ENCODE measurements at regions not wholly inside any gene's neighbourhood (a gene's known extent, or its start where the extent isn't known, plus 50 kb on each side); places are given as distances from the start of the nearest gene placed in this dataset.
"Not testable (repeated sequence)": the region's sequence is repeated elsewhere in the genome, so short reads cannot be mapped to it uniquely, and the experiment has no call there.

- not testable (repeated sequence) for DNase-seq
These were observed 119.5 kb upstream of the SEM1 start for GRCh38 chr7:96829121-96829520.

- no peak for DNase-seq
These were observed 121.8 kb upstream of the SEM1 start for GRCh38 chr7:96831446-96831845.

GRCh38 chr7:96832092-96832662 is 122.5 kb upstream of the SEM1 start:
- DNase-seq, result no peak

- no peak for DNase-seq
These were observed 124.2 kb upstream of the SEM1 start for GRCh38 chr7:96833676-96834453.

- DNase-seq, result no peak
These were observed 126.8 kb upstream of the SEM1 start for GRCh38 chr7:96836456-96836855.

GRCh38 chr7:96837593-96837992 is 127.9 kb upstream of the SEM1 start:
- no peak for DNase-seq

- no peak for DNase-seq
These were observed 128.8 kb upstream of the SEM1 start for GRCh38 chr7:96838481-96838880.

- DNase-seq, result no peak
These were observed 145.5 kb upstream of the SEM1 start for GRCh38 chr7:96855139-96855538.

GRCh38 chr7:96855691-96856090 is 146.0 kb upstream of the SEM1 start:
- DNase-seq, result no peak

GRCh38 chr7:96869538-96869937 is 135.8 kb upstream of the DLX6 start:
- DNase-seq, result no peak

- no peak for DNase-seq
These were observed 135.2 kb upstream of the DLX6 start for GRCh38 chr7:96870185-96870584.

- no peak for DNase-seq
These were observed 134.4 kb upstream of the DLX6 start for GRCh38 chr7:96870934-96871333.

GRCh38 chr7:96887426-96887825 is 117.9 kb upstream of the DLX6 start:
- no peak for DNase-seq

GRCh38 chr7:96899108-96899507 is 106.2 kb upstream of the DLX6 start:
- no peak for DNase-seq

- DNase-seq, result no peak
These were observed 103.4 kb upstream of the DLX6 start for GRCh38 chr7:96901822-96902445.

- no peak for DNase-seq
These were observed 101.4 kb upstream of the DLX6 start for GRCh38 chr7:96903906-96904305.

GRCh38 chr7:96910486-96910885 is 94.9 kb upstream of the DLX6 start:
- DNase-seq, result no peak

- DNase-seq, result no peak
These were observed 90.3 kb upstream of the DLX6 start for GRCh38 chr7:96915029-96915428.

GRCh38 chr7:96920064-96920463 is 85.3 kb upstream of the DLX6 start:
- no peak for DNase-seq

- DNase-seq, result no peak
These were observed 84.6 kb upstream of the DLX6 start for GRCh38 chr7:96920713-96921112.

- DNase-seq, result no peak
These were observed 84.1 kb upstream of the DLX6 start for GRCh38 chr7:96921231-96921630.

- DNase-seq, result no peak
These were observed 83.6 kb upstream of the DLX6 start for GRCh38 chr7:96921771-96922170.

- DNase-seq, result not testable (repeated sequence)
These were observed 82.0 kb upstream of the DLX6 start for GRCh38 chr7:96923345-96923744.

GRCh38 chr7:96927131-96927530 is 78.2 kb upstream of the DLX6 start:
- no peak for DNase-seq

Measured in SHP77 (cell line).